ENCODE measurements at regions not wholly inside any gene's neighbourhood (a gene's known extent, or its start where the extent isn't known, plus 50 kb on each side); places are given as distances from the start of the nearest gene placed in this dataset.
A peak's percentile ranks its signal among the peaks of the same experiment; 100 is the strongest.

- no peak overlapping the region for H3K4me3 ChIP-seq (ENCODE audit: control insufficient read depth, low read depth, low read length)
- no peak for TF ChIP-seq CTCF (conservative IDR thresholded peaks at IDR 0.05; ENCODE audit: control insufficient read depth, insufficient read depth, low read depth, low read length)
- no peak for DNase-seq (ENCODE audit: low read depth)
These were observed 113.9 kb upstream of the CDC42BPA start for GRCh38 chr1:227432181-227432535.

- no peak overlapping the region for H3K4me3 ChIP-seq (ENCODE audit: control insufficient read depth, low read depth, low read length)
- TF ChIP-seq CTCF (conservative IDR thresholded peaks at IDR 0.05; ENCODE audit: control insufficient read depth, insufficient read depth, low read depth, low read length): no peak
- DNase-seq (ENCODE audit: low read depth): peak; percentile 70
These were observed 111.4 kb upstream of the CDC42BPA start for GRCh38 chr1:227429447-227430359.

GRCh38 chr1:227428803-227429202, 110.5 kb upstream of the CDC42BPA start:
- TF ChIP-seq CTCF (conservative IDR thresholded peaks at IDR 0.05; ENCODE audit: control insufficient read depth, insufficient read depth, low read depth, low read length): no peak
- peak; percentile 33 for DNase-seq (ENCODE audit: low read depth)
- H3K4me3 ChIP-seq (ENCODE audit: control insufficient read depth, low read depth, low read length): no peak overlapping the region

- no peak for DNase-seq (ENCODE audit: low read depth)
- no peak for TF ChIP-seq CTCF (conservative IDR thresholded peaks at IDR 0.05; ENCODE audit: control insufficient read depth, insufficient read depth, low read depth, low read length)
- H3K4me3 ChIP-seq (ENCODE audit: control insufficient read depth, low read depth, low read length): no peak overlapping the region
These were observed 109.1 kb upstream of the CDC42BPA start for GRCh38 chr1:227427411-227427810.

GRCh38 chr1:227424953-227425352, 106.7 kb upstream of the CDC42BPA start:
- no peak for TF ChIP-seq CTCF (conservative IDR thresholded peaks at IDR 0.05; ENCODE audit: control insufficient read depth, insufficient read depth, low read depth, low read length)
- DNase-seq (ENCODE audit: low read depth): no peak
- H3K4me3 ChIP-seq (ENCODE audit: control insufficient read depth, low read depth, low read length): no peak overlapping the region

- TF ChIP-seq CTCF (conservative IDR thresholded peaks at IDR 0.05; ENCODE audit: control insufficient read depth, insufficient read depth, low read depth, low read length): no peak
- DNase-seq (ENCODE audit: low read depth): no peak
These were observed 105.9 kb upstream of the CDC42BPA start for GRCh38 chr1:227424159-227424680.

More at GRCh38 chr1:227424159-227424680, 105.9 kb upstream of the CDC42BPA start:
- no peak overlapping the region for H3K4me3 ChIP-seq (ENCODE audit: control insufficient read depth, low read depth, low read length)

All from fibroblast of mammary gland (primary cell).